ENCODE measurements at regions not wholly inside any gene's neighbourhood (a gene's known extent, or its start where the extent isn't known, plus 50 kb on each side); places are given as distances from the start of the nearest gene placed in this dataset.

GRCh38 chr13:40228496-40228895, 437.9 kb downstream of the FOXO1 start:
- Histone ChIP-seq H3K4me2 (no peak overlapping the region), H3K36me3 (no peaks in the 10 kb centered on the region), H3F3A (ENCODE audit: low read depth) (peaks cover 9% of the 10 kb centered on the region), H3K27ac (no peak overlapping the region), H3K4me1 (peaks cover 30% of the 10 kb centered on the region), H3K27me3 (no peaks in the 10 kb centered on the region), H3K4me3 (no peak overlapping the region), H3K9me3 (ENCODE audit: low read depth) (no peaks in the 10 kb centered on the region), H2AFZ (replicated peaks) (no peak overlapping the region), H3K79me2 (ENCODE audit: low read depth) (no peaks in the 10 kb centered on the region), H4K20me1 (ENCODE audit: low read depth) (no peaks in the 10 kb centered on the region), H3K9ac (no peak overlapping the region)
- no peak overlapping the region for H3K27ac Mint-ChIP-seq
- TF ChIP-seq CTCF (IDR thresholded peaks at IDR 0.05) (no peak), EZH2 (IDR thresholded peaks at IDR 0.05) (no peak), EZH2phosphoT487 (IDR thresholded peaks at IDR 0.05) (no peak)
- no peak for DNase-seq (ENCODE audit: low spot score)
- H3K36me3 Mint-ChIP-seq: no peaks in the 10 kb centered on the region
- peaks cover 3% of the 10 kb centered on the region for H3K9me3 Mint-ChIP-seq
- H3K27me3 Mint-ChIP-seq (ENCODE audit: insufficient read depth, low read depth): peaks cover 2% of the 10 kb centered on the region
- peaks cover 8% of the 10 kb centered on the region for H3K4me1 Mint-ChIP-seq
- no peak overlapping the region for H3K4me3 Mint-ChIP-seq

GRCh38 chr13:40228990-40229389, 437.5 kb downstream of the FOXO1 start:
- peaks cover 3% of the 10 kb centered on the region for H3K9me3 Mint-ChIP-seq
- H3K9me3 ChIP-seq (ENCODE audit: low read depth): no peaks in the 10 kb centered on the region
- no peak for DNase-seq (ENCODE audit: low spot score)
- H3K36me3 ChIP-seq: no peaks in the 10 kb centered on the region
- peaks cover 9% of the 10 kb centered on the region for H3F3A ChIP-seq (ENCODE audit: low read depth)
- H3K27me3 Mint-ChIP-seq (ENCODE audit: insufficient read depth, low read depth): peaks cover 2% of the 10 kb centered on the region
- no peak overlapping the region for H3K4me3 Mint-ChIP-seq
- no peak overlapping the region for H3K4me3 ChIP-seq
- H3K79me2 ChIP-seq (ENCODE audit: low read depth): no peaks in the 10 kb centered on the region
- no peak overlapping the region for H3K27ac ChIP-seq
- no peak overlapping the region for H3K9ac ChIP-seq
- H3K27ac Mint-ChIP-seq: no peak overlapping the region
- no peaks in the 10 kb centered on the region for H3K36me3 Mint-ChIP-seq
- TF ChIP-seq EZH2phosphoT487 (IDR thresholded peaks at IDR 0.05): no peak
- TF ChIP-seq CTCF (IDR thresholded peaks at IDR 0.05): no peak
- TF ChIP-seq EZH2 (IDR thresholded peaks at IDR 0.05): no peak
- H3K27me3 ChIP-seq: no peaks in the 10 kb centered on the region
- H3K4me2 ChIP-seq: no peak overlapping the region
- H3K4me1 Mint-ChIP-seq: peaks cover 6% of the 10 kb centered on the region
- H2AFZ ChIP-seq (replicated peaks): no peak overlapping the region
- no peaks in the 10 kb centered on the region for H4K20me1 ChIP-seq (ENCODE audit: low read depth)
- peaks cover 30% of the 10 kb centered on the region for H3K4me1 ChIP-seq

- no peak for TF ChIP-seq CTCF (IDR thresholded peaks at IDR 0.05)
- TF ChIP-seq EZH2 (IDR thresholded peaks at IDR 0.05): no peak
- TF ChIP-seq EZH2phosphoT487 (IDR thresholded peaks at IDR 0.05): no peak
- no peak overlapping the region for H3K27ac Mint-ChIP-seq
- no peak overlapping the region for H3K9ac ChIP-seq
- no peak overlapping the region for H3K27ac ChIP-seq
- H3K27me3 ChIP-seq: no peaks in the 10 kb centered on the region
- no peaks in the 10 kb centered on the region for H3K27me3 Mint-ChIP-seq (ENCODE audit: insufficient read depth, low read depth)
- H3K36me3 Mint-ChIP-seq: no peaks in the 10 kb centered on the region
- H3F3A ChIP-seq (ENCODE audit: low read depth): peaks cover 9% of the 10 kb centered on the region
- no peak overlapping the region for H2AFZ ChIP-seq (replicated peaks)
- no peaks in the 10 kb centered on the region for H3K9me3 ChIP-seq (ENCODE audit: low read depth)
- no peaks in the 10 kb centered on the region for H3K9me3 Mint-ChIP-seq
- H3K4me1 Mint-ChIP-seq: peaks cover 6% of the 10 kb centered on the region
- DNase-seq (ENCODE audit: low spot score): no peak
- no peaks in the 10 kb centered on the region for H4K20me1 ChIP-seq (ENCODE audit: low read depth)
- peaks cover 30% of the 10 kb centered on the region for H3K4me1 ChIP-seq
- H3K79me2 ChIP-seq (ENCODE audit: low read depth): no peaks in the 10 kb centered on the region
- no peak overlapping the region for H3K4me3 ChIP-seq
- H3K36me3 ChIP-seq: no peaks in the 10 kb centered on the region
- H3K4me2 ChIP-seq: no peak overlapping the region
- no peak overlapping the region for H3K4me3 Mint-ChIP-seq
Observed at GRCh38 chr13:40230833-40231266, 435.6 kb downstream of the FOXO1 start.
